WI38 (cell line): ENCODE measurements at regions not wholly inside any gene's neighbourhood (a gene's known extent, or its start where the extent isn't known, plus 50 kb on each side); places are given as distances from the start of the nearest gene placed in this dataset.

ENCODE experiments used
- H3K4me3 ChIP-seq: 2 replicates; pipeline ENCODE4 v1.5.1; 2011; ENCODE audit warnings: low read depth, mild to moderate bottlenecking, control low read depth, low read length
- TF ChIP-seq, protein P1 (sequence below): IDR thresholded peaks from 2 replicates; pipeline ENCODE4 v1.5.1; 2012; ENCODE audit warnings: low read depth, mild to moderate bottlenecking, control low read depth, low read length

DNA sequence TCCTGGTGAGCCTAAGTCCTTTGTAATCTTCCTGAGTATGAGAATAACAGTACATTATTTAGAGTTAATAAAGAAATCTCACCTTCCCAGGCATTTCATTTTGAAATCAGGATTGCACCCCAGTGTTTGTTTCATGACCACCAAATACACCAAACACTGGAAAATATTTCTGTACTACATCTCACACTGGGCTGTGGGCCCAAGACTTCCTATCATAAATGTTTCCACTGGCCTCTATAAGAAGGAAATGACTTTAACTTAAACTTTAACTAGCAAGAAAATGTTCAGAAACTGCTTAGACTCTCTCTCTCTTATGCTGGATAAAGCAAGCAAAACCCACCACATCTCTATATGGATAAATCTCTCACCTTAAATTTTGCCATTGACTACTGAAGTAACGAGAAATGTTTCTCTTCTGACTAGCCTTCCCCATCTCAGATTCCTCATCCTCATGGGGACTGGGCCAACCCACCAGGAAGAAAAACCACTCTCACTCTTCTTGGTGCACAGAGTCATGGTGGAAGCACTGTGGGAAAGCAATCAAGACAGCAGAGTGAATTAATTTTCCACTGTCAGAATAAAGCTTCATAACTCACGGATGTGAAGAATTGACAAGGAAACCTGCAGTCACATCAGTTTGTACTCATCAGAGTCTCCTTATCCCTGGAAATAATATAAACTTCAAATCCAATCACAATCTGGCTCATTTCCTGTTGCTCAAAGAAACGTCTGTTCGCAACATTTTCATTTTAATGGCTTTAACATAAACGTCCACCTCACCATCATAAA lies 859.6 kb downstream of the EPHA3 start:
- TF ChIP-seq, protein P1, sequence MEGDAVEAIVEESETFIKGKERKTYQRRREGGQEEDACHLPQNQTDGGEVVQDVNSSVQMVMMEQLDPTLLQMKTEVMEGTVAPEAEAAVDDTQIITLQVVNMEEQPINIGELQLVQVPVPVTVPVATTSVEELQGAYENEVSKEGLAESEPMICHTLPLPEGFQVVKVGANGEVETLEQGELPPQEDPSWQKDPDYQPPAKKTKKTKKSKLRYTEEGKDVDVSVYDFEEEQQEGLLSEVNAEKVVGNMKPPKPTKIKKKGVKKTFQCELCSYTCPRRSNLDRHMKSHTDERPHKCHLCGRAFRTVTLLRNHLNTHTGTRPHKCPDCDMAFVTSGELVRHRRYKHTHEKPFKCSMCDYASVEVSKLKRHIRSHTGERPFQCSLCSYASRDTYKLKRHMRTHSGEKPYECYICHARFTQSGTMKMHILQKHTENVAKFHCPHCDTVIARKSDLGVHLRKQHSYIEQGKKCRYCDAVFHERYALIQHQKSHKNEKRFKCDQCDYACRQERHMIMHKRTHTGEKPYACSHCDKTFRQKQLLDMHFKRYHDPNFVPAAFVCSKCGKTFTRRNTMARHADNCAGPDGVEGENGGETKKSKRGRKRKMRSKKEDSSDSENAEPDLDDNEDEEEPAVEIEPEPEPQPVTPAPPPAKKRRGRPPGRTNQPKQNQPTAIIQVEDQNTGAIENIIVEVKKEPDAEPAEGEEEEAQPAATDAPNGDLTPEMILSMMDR: no peak
- H3K4me3 ChIP-seq: no peak overlapping the region

DNA sequence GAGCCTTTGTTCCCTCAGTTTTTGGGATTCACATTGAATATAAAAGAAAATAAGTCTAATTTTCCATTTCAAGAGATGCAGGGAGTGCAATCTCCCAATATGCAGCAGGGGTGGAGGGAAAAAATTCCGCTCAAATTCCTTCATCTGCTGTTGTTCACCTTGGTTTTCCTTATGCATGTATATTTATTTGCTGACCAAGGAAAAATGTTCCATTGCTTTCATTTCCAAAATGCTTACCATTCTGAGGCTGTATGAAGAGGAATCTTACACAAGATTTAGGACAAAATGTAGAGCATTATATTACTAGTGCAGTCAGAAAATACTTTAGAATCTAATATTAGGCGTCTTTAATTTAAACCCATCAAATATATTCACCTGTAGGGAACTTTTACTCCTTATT lies 863.9 kb downstream of the EPHA3 start:
- TF ChIP-seq, protein P1: no peak

DNA sequence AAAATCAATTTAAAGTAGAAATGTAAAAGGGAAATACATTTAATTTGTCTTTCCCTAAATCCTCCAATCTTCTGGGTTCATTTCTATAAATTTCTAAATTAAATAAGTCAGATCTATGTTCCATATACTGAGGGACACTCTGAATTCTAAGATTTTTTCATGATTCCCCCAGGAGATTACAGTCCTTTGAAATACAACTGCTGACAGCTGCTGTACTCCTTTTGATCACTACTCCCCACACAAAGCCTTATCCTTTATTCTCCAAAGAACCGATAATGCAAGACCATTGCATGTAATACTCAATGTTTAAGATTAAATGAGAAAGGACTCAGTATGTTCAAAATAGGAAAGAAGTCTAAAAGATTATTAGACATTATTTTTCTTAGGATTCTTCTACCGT lies 865.7 kb downstream of the EPHA3 start:
- TF ChIP-seq, protein P1: no peak
- H3K4me3 ChIP-seq: no peak overlapping the region

More for the DNA sequence above, 863.9 kb downstream of the EPHA3 start:
- no peak overlapping the region for H3K4me3 ChIP-seq

- TF ChIP-seq, protein P1: no peak
- no peak overlapping the region for H3K4me3 ChIP-seq
Measured at GRCh38 chr3:89974903-89975519, 867.6 kb downstream of the EPHA3 start.

GRCh38 chr3:89983449-89983848 lies 876.0 kb downstream of the EPHA3 start:
- H3K4me3 ChIP-seq: no peak overlapping the region
- TF ChIP-seq, protein P1: no peak

DNA sequence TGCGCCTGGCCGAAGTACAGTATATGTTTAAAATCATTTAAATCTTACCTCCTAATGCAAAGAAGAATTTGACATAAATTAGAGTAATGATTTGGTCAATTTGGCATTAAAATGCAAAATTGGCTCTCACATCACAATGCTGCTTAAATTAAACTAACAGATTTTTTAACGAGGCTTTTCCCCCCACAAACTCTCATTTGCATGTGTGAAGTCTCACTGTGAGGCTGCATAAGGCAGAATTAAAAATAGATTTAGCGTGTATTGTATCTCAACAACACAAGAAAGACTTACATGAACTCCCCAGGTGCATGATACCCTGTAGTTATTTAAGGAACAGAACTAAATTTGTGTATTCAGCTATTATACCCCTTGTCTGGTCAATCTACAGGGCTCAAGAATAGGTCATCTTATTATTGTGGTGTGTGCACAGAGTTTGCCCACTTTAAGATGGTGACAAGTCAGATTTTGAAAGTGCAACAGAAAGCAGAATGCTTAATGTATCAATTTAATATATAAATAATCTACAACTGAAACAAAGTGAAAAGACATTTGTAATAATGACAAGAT lies 897.9 kb downstream of the EPHA3 start:
- TF ChIP-seq, protein P1: no peak
- H3K4me3 ChIP-seq: no peak overlapping the region
